Neuronal stem cell (in vitro differentiated cells): ENCODE measurements at regions not wholly inside any gene's neighbourhood (a gene's known extent, or its start where the extent isn't known, plus 50 kb on each side); places are given as distances from the start of the nearest gene placed in this dataset.

ENCODE experiments used
- DNase-seq: peaks from one replicate; pipeline ENCODE4 v3.0.0-alpha.2; 2013; ENCODE audit warnings: low spot score
- H2AFZ ChIP-seq: one replicate; pipeline ENCODE4 v1.6.1; 2013; ENCODE audit warnings: mild to moderate bottlenecking, low read length, inconsistent platforms
- H2AK5ac ChIP-seq: 2 replicates; pipeline ENCODE4 v1.6.1; 2013; ENCODE audit warnings: low read depth, mild to moderate bottlenecking, inconsistent platforms, low read length, moderate library complexity, mixed read lengths
- H2BK120ac ChIP-seq: 2 replicates; pipeline ENCODE4 v1.6.1; 2013; ENCODE audit warnings: low read depth, mild to moderate bottlenecking, inconsistent platforms, low read length, moderate library complexity, mixed read lengths
- H2BK12ac ChIP-seq: one replicate; pipeline ENCODE4 v1.6.1; 2013; ENCODE audit warnings: low read length, inconsistent platforms
- H2BK15ac ChIP-seq: 2 replicates; pipeline ENCODE4 v1.6.1; 2013; ENCODE audit warnings: mild to moderate bottlenecking, low read length, inconsistent platforms, mixed read lengths
- H2BK5ac ChIP-seq: one replicate; pipeline ENCODE4 v1.6.1; 2013; ENCODE audit warnings: inconsistent platforms, mild to moderate bottlenecking, low read length, moderate library complexity
- H3K14ac ChIP-seq: one replicate; pipeline ENCODE4 v1.6.1; 2013; ENCODE audit warnings: low read length, inconsistent platforms
- H3K18ac ChIP-seq: 2 replicates; pipeline ENCODE4 v1.6.1; 2013; ENCODE audit warnings: low read length, inconsistent platforms
- H3K23ac ChIP-seq: 2 replicates; pipeline ENCODE4 v1.6.1; 2013; ENCODE audit warnings: low read depth, mild to moderate bottlenecking, mixed read lengths, low read length, inconsistent platforms; ENCODE audit not compliant: poor library complexity
- H3K27ac ChIP-seq: replicated peaks from 3 replicates; pipeline ENCODE4 v1.5.1; 2013; ENCODE audit warnings: low read length, inconsistent platforms
- H3K27me3 ChIP-seq, 3 experiments: 2 replicates each; pipeline ENCODE4 v1.6.1; 2013; ENCODE audit warnings: low read length in 3 of 3, mild to moderate bottlenecking in 2 of 3, inconsistent platforms in 1 of 3, low read depth in 1 of 3, mixed read lengths in 1 of 3, moderate library complexity in 1 of 3; ENCODE audit not compliant: control insufficient read depth in 3 of 3, insufficient read depth in 3 of 3
- H3K36me3 ChIP-seq, 2 donors: replicated peaks in 1 of 2; 2 replicates each; pipeline ENCODE4 v1.6.1; 2013; ENCODE audit warnings: low read length in 2 of 2; ENCODE audit not compliant: control insufficient read depth in 2 of 2, insufficient read depth in 2 of 2
- H3K4ac ChIP-seq: 2 replicates; pipeline ENCODE4 v1.6.1; 2013; ENCODE audit warnings: inconsistent platforms, mild to moderate bottlenecking, low read length, moderate library complexity
- H3K4me1 ChIP-seq, 2 donors: 1 replicate in 1 of 2; 2 replicates in 1 of 2; pipeline ENCODE4 v1.6.1; 2013; ENCODE audit warnings: low read length in 2 of 2, low read depth in 1 of 2; ENCODE audit not compliant: control insufficient read depth in 2 of 2, insufficient read depth in 1 of 2
- H3K4me2 ChIP-seq: one replicate; pipeline ENCODE4 v1.6.1; 2013; ENCODE audit warnings: mild to moderate bottlenecking, low read length, inconsistent platforms; ENCODE audit not compliant: insufficient read depth, poor library complexity, severe bottlenecking
- H3K4me3 ChIP-seq, 2 donors: 2 replicates each; pipeline ENCODE4 v1.5.1; 2013; ENCODE audit warnings: low read length in 2 of 2, mild to moderate bottlenecking in 2 of 2, inconsistent platforms in 1 of 2, moderate library complexity in 1 of 2
- H3K79me1 ChIP-seq: one replicate; pipeline ENCODE4 v1.6.1; 2013; ENCODE audit warnings: low read depth, mild to moderate bottlenecking, inconsistent platforms, low read length, moderate library complexity
- H3K9ac ChIP-seq: one replicate; pipeline ENCODE4 v1.6.1; 2013; ENCODE audit warnings: mild to moderate bottlenecking, low read depth, low read length, inconsistent platforms; ENCODE audit not compliant: poor library complexity
- H3K9me3 ChIP-seq, 2 donors: replicated peaks in 1 of 2; 2 replicates each; pipeline versions ENCODE3 to v1.6.1; 2013; ENCODE audit warnings: low read length in 2 of 2, mild to moderate bottlenecking in 2 of 2, inconsistent platforms in 1 of 2, low read depth in 1 of 2, mixed read lengths in 1 of 2, moderate library complexity in 1 of 2; ENCODE audit not compliant: control insufficient read depth in 2 of 2, insufficient read depth in 1 of 2
- H4K8ac ChIP-seq: one replicate; pipeline ENCODE4 v1.6.1; 2013; ENCODE audit warnings: low read depth, mild to moderate bottlenecking, inconsistent platforms, low read length, moderate library complexity
- H4K91ac ChIP-seq: one replicate; pipeline ENCODE4 v1.6.1; 2013; ENCODE audit warnings: low read length, low read depth, mild to moderate bottlenecking, inconsistent platforms; ENCODE audit not compliant: poor library complexity
- WGBS, 2 donors: extraction: QIAGEN DNeasy Blood & Tissue Kit; methylation state at CpG; one replicate each; pipeline ENCODE4 v1.1.7; 2013; ENCODE audit warnings: missing lambda C conversion rate in 2 of 2, mixed read lengths in 1 of 2; ENCODE audit not compliant: insufficient read length in 2 of 2, insufficient replicate concordance in 1 of 2; ENCODE audit errors: extremely low coverage in 2 of 2; 5-methylcytosine and 5-hydroxymethylcytosine counted together

- no peak overlapping the region for H2BK12ac ChIP-seq
- no peak overlapping the region for H4K91ac ChIP-seq
- H3K4ac ChIP-seq: no peak overlapping the region
- no CpG with 5 or more reads among the region's 3 CpGs for WGBS, 2 donors
- H3K27me3 ChIP-seq: peaks cover 0 to 3% (median 0%) of the 10 kb centered on the region in 3 experiments
- no peak for DNase-seq
- no peak overlapping the region for H3K23ac ChIP-seq
- no peak overlapping the region for H3K4me3 ChIP-seq
- no peak overlapping the region for H3K18ac ChIP-seq
- no peak overlapping the region for H2BK5ac ChIP-seq
- no peak overlapping the region for H3K14ac ChIP-seq
- H3K79me1 ChIP-seq: no peaks in the 10 kb centered on the region
- no peak overlapping the region for H2BK120ac ChIP-seq
- H3K4me2 ChIP-seq: no peak overlapping the region
- no peak overlapping the region for H3K27ac ChIP-seq
- no peak overlapping the region for H2AK5ac ChIP-seq
- H3K36me3 ChIP-seq: no peaks in the 10 kb centered on the region
- peaks cover 0 to 2% of the 10 kb centered on the region in 2 donors for H3K9me3 ChIP-seq
- H2BK15ac ChIP-seq: no peak overlapping the region
- no peak overlapping the region for H4K8ac ChIP-seq
- no peak overlapping the region for H2AFZ ChIP-seq
- H3K9ac ChIP-seq: no peak overlapping the region
- H3K4me1 ChIP-seq: no peaks in the 10 kb centered on the region
Measured at GRCh38 chr10:121294630-121295029, 303.6 kb downstream of the FGFR2 start.

DNA sequence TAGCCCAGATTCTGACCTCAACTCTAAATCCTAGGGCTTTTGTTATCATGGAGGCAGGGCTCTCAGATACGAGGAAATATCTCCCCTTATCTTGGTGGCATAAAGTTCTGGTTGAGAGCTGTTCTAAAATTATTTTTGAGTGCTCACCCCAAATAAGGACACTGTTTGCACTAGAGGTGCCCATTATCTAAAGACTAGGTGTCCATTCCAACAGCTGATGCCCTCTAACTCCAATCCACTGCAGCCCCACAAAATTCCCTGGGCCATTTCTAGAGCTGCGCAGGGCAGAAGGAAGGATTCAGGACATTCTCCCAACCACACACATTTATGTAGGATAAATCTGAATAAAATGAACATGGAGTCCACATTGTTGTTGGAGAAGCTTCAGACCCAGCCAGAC, 301.9 kb downstream of the FGFR2 start:
- H3K4me3 ChIP-seq: no peak overlapping the region
- no peak overlapping the region for H3K14ac ChIP-seq
- no peak overlapping the region for H4K91ac ChIP-seq
- no peak overlapping the region for H2BK12ac ChIP-seq
- H3K27ac ChIP-seq: no peak overlapping the region
- no peaks in the 10 kb centered on the region for H3K4me1 ChIP-seq
- no peak overlapping the region for H2AFZ ChIP-seq
- H3K27me3 ChIP-seq: peaks cover 0 to 3% (median 0%) of the 10 kb centered on the region in 3 experiments
- no CpG with 5 or more reads among the region's 2 CpGs for WGBS, 2 donors
- H4K8ac ChIP-seq: no peak overlapping the region
- no peak overlapping the region for H3K9ac ChIP-seq
- H3K36me3 ChIP-seq: no peaks in the 10 kb centered on the region
- DNase-seq: no peak
- H3K79me1 ChIP-seq: no peaks in the 10 kb centered on the region
- no peak overlapping the region for H3K4me2 ChIP-seq
- no peak overlapping the region for H3K23ac ChIP-seq
- no peak overlapping the region for H3K18ac ChIP-seq
- H2BK15ac ChIP-seq: no peak overlapping the region
- H2AK5ac ChIP-seq: no peak overlapping the region
- H3K9me3 ChIP-seq: peaks cover 0 to 2% of the 10 kb centered on the region in 2 donors
- H2BK5ac ChIP-seq: no peak overlapping the region
- no peak overlapping the region for H2BK120ac ChIP-seq
- no peak overlapping the region for H3K4ac ChIP-seq

DNA sequence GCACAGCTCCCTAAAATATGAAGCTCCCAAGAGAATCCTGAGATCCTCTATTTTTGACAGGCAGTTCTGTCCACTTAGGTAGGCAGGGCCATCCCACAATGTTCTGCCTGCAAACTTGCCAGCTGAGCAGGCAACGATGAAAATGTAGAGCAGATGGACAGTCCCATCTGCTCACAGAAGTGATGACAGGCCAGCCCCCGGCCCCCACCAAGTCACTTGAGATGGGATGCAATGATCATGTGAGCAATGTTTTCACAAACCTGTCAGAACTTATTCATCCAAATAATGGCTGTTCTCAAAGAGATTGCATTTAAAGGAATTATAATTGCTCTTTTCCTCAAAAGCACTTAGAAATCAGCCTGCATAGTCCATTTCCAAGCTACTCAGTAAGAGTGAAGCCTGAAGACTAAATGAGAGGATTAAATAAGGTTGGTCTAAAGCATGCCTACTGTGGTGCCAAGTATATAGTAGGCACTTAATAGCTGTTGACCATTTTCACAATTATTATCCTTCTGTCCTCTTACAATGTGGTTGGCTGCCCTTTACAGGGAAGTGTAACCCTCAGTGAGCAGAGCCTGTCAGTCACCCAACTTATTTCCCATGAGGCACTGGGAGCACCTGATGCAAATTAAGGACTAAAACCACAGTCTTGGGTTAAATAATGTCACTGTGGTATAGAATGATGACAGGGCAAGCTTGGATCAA, 301.2 kb downstream of the FGFR2 start:
- Histone ChIP-seq H3K27me3 (peaks cover 0 to 3% (median 0%) of the 10 kb centered on the region in 3 experiments), H3K4me2 (no peak overlapping the region), H2BK120ac (no peak overlapping the region), H3K4me3 (no peak overlapping the region), H3K27ac (no peak overlapping the region), H3K18ac (no peak overlapping the region), H3K9me3 (peaks cover 0 to 2% of the 10 kb centered on the region in 2 donors), H3K14ac (no peak overlapping the region), H4K91ac (no peak overlapping the region), H2BK5ac (no peak overlapping the region), H3K4me1 (no peaks in the 10 kb centered on the region), H3K79me1 (no peaks in the 10 kb centered on the region), H3K23ac (no peak overlapping the region), H3K36me3 (no peaks in the 10 kb centered on the region), H2AFZ (no peak overlapping the region), H2AK5ac (no peak overlapping the region), H4K8ac (no peak overlapping the region), H2BK15ac (no peak overlapping the region), H3K4ac (no peak overlapping the region), H2BK12ac (no peak overlapping the region), H3K9ac (no peak overlapping the region)
- DNase-seq: no peak
- WGBS, 2 donors: no CpG with 5 or more reads among the region's 2 CpGs

DNA sequence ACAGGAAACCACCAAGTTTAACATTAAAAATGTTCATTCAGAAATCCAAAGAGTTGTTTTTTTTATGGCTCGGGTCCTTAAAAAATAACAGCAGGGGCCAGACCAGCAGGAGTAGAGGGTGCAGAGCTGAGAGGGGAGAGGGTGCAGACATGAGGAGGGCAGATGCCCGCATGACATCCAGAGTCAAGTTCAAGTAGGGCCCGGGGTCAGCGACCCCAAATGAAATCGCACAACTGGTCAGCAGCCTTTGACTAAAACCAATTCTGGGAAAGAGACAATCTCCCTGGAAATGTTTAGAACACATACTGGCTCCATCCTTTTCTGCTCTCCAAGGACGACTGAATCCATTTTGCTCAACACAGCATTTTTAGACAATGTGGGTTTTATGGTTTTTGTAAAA, 297.5 kb downstream of the FGFR2 start:
- H3K23ac ChIP-seq: no peak overlapping the region
- WGBS, 2 donors: no CpG with 5 or more reads among the region's 6 CpGs

More for the DNA sequence above, 297.5 kb downstream of the FGFR2 start:
- Histone ChIP-seq H2BK120ac (no peak overlapping the region), H3K9me3 (no peaks in the 10 kb centered on the region), H2AK5ac (no peak overlapping the region), H3K18ac (no peak overlapping the region), H3K27me3 (peaks cover 0 to 3% (median 0%) of the 10 kb centered on the region in 3 experiments), H4K8ac (no peak overlapping the region), H3K14ac (no peak overlapping the region), H3K4me3 (no peak overlapping the region), H3K36me3 (no peaks in the 10 kb centered on the region), H3K27ac (no peak overlapping the region), H3K4ac (no peak overlapping the region), H3K4me1 (peaks cover 0 to 2% of the 10 kb centered on the region in 2 donors), H2BK15ac (no peak overlapping the region), H3K79me1 (no peaks in the 10 kb centered on the region), H3K4me2 (no peak overlapping the region), H2AFZ (no peak overlapping the region), H2BK12ac (no peak overlapping the region), H4K91ac (no peak overlapping the region), H2BK5ac (no peak overlapping the region), H3K9ac (no peak overlapping the region)
- DNase-seq: no peak
